ENCODE measurements at regions not wholly inside any gene's neighbourhood (a gene's known extent, or its start where the extent isn't known, plus 50 kb on each side); places are given as distances from the start of the nearest gene placed in this dataset.

- Histone ChIP-seq H3K23me2 (ENCODE audit: low read depth, low read length) (peaks cover 2% of the 10 kb centered on the region; the same call in 1 of the 2 replicates), H2AFZ (ENCODE audit: low read length) (no peak overlapping the region), H3K14ac (ENCODE audit: insufficient read length) (no peak overlapping the region), H3K79me2 (ENCODE audit: control insufficient read depth in 1 of 2, insufficient read depth in 2 of 2, low read length in 2 of 2) (no peaks in the 10 kb centered on the region), H2BK12ac (ENCODE audit: low read depth, low read length) (no peak overlapping the region), H2AK5ac (ENCODE audit: low read depth, low read length) (no peak overlapping the region), H3K18ac (ENCODE audit: extremely low read depth, low read length) (no peak overlapping the region), H3K56ac (replicated peaks; ENCODE audit: insufficient read length, low read depth, low read length) (no peak overlapping the region), H4K8ac (ENCODE audit: extremely low read depth, insufficient read depth, low read length) (no peak overlapping the region), H2BK20ac (ENCODE audit: low read length) (no peak overlapping the region), H3K4me2 (ENCODE audit: insufficient read depth in 1 of 2, low read depth in 2 of 2, low read length in 2 of 2) (no peak overlapping the region), H2BK120ac (replicated peaks; ENCODE audit: low read depth, low read length) (no peak overlapping the region), H4K91ac (replicated peaks; ENCODE audit: insufficient read length, low read length) (no peak overlapping the region), H3K4me1 (replicated peaks in 1 of 4; ENCODE audit: control insufficient read depth in 3 of 4, insufficient read depth in 4 of 4, low read length in 3 of 4) (0 out of 7 replicates have a peak, but pooled peaks cover 0 to 2% (median 0%) of the 10 kb centered on the region in 4 experiments), H2BK5ac (ENCODE audit: low read depth, low read length) (no peak overlapping the region), H3K27ac (ENCODE audit: low read depth, low read length) (no peak overlapping the region), H3K9ac (replicated peaks in 1 of 4; ENCODE audit: extremely low read depth in 1 of 4, low read depth in 3 of 4, low read length in 3 of 4) (no peak overlapping the region), H4K20me1 (replicated peaks in 1 of 2; ENCODE audit: control insufficient read depth in 1 of 2, insufficient read depth in 2 of 2, low read length in 2 of 2) (no peaks in the 10 kb centered on the region), H3K23ac (ENCODE audit: insufficient read length) (no peak overlapping the region), H3K27me3 (replicated peaks in 1 of 4; ENCODE audit: control insufficient read depth in 3 of 4, extremely low read depth in 1 of 4, insufficient read depth in 3 of 4, low read length in 3 of 4) (no peaks in the 10 kb centered on the region), H3K79me1 (ENCODE audit: low read depth, low read length) (no peaks in the 10 kb centered on the region), H3K4ac (replicated peaks; ENCODE audit: insufficient read length, low read depth, low read length) (no peak overlapping the region), H3K36me3 (ENCODE audit: control insufficient read depth in 2 of 4, insufficient read depth in 4 of 4, low read length in 3 of 4) (no peaks in the 10 kb centered on the region), H4K5ac (ENCODE audit: insufficient read length, low read depth, low read length) (no peak overlapping the region), H3K4me3 (ENCODE audit: extremely low read depth in 1 of 4, insufficient read depth in 2 of 4, low read depth in 3 of 4, low read length in 4 of 4) (no peak overlapping the region), H3K9me3 (ENCODE audit: insufficient read depth in 2 of 2, low read depth in 1 of 2, low read length in 1 of 2) (no peaks in the 10 kb centered on the region), H2BK15ac (ENCODE audit: low read length) (no peak overlapping the region)
- WGBS, 2 experiments (ENCODE audit: extremely low coverage in 1 of 2, insufficient coverage in 1 of 2, insufficient read length in 1 of 2, insufficient replicate concordance in 2 of 2, low coverage in 1 of 2, low lambda C conversion rate in 2 of 2, missing lambda C conversion rate in 1 of 2): 87% methylated on average over 9 of the region's 9 CpGs; no CpG with 5 or more reads in 1 of the 2 experiments
- DNase-seq (ENCODE audit: low read depth in 1 of 2, low spot score in 2 of 2): no peak
- TF ChIP-seq BACH1 (IDR thresholded peaks at IDR 0.05; ENCODE audit: low read length): peak; percentile 52; the same call in 1 of the 2 replicates
- TF ChIP-seq MAFK (IDR thresholded peaks at IDR 0.05; ENCODE audit: low read depth, low read length): peak; percentile 47; the same call in 1 of the 2 replicates
- no peak for TF ChIP-seq SP4 (IDR thresholded peaks at IDR 0.05; ENCODE audit: low read length)
- TF ChIP-seq, protein P1, sequence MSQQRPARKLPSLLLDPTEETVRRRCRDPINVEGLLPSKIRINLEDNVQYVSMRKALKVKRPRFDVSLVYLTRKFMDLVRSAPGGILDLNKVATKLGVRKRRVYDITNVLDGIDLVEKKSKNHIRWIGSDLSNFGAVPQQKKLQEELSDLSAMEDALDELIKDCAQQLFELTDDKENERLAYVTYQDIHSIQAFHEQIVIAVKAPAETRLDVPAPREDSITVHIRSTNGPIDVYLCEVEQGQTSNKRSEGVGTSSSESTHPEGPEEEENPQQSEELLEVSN (IDR thresholded peaks at IDR 0.05): no peak
- TF ChIP-seq HDAC6 (IDR thresholded peaks at IDR 0.05; ENCODE audit: low read depth, low read length): no peak
- no peak for TF ChIP-seq BCL11A (IDR thresholded peaks at IDR 0.05; ENCODE audit: low read depth in 2 of 2, low read length in 2 of 2)
- TF ChIP-seq RBBP5 (IDR thresholded peaks at IDR 0.05; ENCODE audit: borderline replicate concordance, low read depth, low read length): no peak
- TF ChIP-seq TEAD4 (IDR thresholded peaks at IDR 0.05; ENCODE audit: low read depth, low read length): no peak
- no peak for TF ChIP-seq RXRA (IDR thresholded peaks at IDR 0.05; ENCODE audit: insufficient read depth, low read depth, low read length)
- CTCF ChIA-PET (ENCODE audit: partially characterized antibody): interaction anchor here (1.2 to 1.3 kb wide), 2 partner anchors 77 to 222 kb away, joined by 4 read pairs; no protein-coding TSS in a partner anchor
- FAIRE-seq: no peak
- POLR2A ChIA-PET (ENCODE audit: partially characterized antibody): no interaction called here
These were observed 429.8 kb upstream of the C1orf87 start for GRCh38 chr1:60503266-60503925.
